ENCODE measurements at regions not wholly inside any gene's neighbourhood (a gene's known extent, or its start where the extent isn't known, plus 50 kb on each side); places are given as distances from the start of the nearest gene placed in this dataset.

DNA sequence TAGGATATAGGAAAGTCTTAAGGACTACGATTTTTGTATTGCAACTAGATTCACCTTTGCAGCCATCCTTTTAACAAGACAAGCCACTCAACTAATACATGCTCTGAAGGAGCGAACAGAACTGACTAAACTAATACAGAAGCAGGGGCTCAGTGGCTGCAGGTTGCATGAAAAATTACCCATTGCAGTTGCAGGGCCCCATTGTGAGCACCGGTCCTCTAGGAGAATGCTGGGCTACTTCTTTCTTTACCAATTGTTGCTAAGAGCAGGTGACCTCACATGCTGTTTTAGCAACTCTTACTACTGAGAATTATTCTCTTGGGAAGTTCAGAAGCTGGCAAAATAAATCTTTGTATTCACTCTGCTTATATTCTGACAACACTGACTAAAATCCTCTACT is 64.0 kb upstream of the ANKRD1 start:
- Histone ChIP-seq H3K4me3 (peak overlapping the region; percentile 20), H3K27ac (replicated peaks) (peak overlapping the region; percentile 89), H3K36me3 (no peaks in the 10 kb centered on the region), H3K4me1 (peaks cover 51% of the 10 kb centered on the region), H3K27me3 (ENCODE audit: low read depth) (no peaks in the 10 kb centered on the region), H3K9me3 (replicated peaks) (no peaks in the 10 kb centered on the region)
- intact Hi-C loops (cut with micrococcal nuclease), result no loop called here
- no peak for DNase-seq
- TF ChIP-seq, protein P1, sequence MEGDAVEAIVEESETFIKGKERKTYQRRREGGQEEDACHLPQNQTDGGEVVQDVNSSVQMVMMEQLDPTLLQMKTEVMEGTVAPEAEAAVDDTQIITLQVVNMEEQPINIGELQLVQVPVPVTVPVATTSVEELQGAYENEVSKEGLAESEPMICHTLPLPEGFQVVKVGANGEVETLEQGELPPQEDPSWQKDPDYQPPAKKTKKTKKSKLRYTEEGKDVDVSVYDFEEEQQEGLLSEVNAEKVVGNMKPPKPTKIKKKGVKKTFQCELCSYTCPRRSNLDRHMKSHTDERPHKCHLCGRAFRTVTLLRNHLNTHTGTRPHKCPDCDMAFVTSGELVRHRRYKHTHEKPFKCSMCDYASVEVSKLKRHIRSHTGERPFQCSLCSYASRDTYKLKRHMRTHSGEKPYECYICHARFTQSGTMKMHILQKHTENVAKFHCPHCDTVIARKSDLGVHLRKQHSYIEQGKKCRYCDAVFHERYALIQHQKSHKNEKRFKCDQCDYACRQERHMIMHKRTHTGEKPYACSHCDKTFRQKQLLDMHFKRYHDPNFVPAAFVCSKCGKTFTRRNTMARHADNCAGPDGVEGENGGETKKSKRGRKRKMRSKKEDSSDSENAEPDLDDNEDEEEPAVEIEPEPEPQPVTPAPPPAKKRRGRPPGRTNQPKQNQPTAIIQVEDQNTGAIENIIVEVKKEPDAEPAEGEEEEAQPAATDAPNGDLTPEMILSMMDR (IDR thresholded peaks at IDR 0.05; ENCODE audit: borderline replicate concordance), result no peak

DNA sequence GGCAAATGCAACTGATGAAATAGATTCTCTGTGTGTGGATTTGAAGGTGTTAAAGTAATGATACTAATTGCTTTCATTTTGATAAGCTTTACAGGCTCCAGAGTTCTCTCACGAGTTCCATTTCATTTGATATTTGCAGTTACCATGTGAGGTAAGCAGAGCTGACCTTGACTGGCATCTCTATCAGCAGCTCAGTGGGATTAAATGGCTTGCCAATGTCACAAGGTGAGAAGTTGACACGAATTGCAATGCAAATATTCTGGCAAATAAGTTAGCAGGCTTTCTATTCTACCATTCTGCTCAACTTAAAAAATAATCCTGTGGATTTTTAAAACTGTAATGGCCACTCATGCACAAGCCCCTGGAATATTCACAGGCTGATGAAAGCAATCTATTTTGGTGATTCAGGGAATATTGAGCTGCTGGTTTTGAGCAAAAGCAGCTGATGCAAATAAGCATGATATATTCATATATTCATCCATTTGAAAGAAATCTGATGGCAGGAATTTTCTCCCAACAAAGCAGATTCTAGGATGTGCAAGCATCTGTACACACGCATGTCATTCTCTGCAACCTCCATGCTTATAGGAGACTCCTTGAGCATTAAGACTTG is 64.5 kb upstream of the ANKRD1 start:
- Histone ChIP-seq H3K9me3 (replicated peaks) (no peaks in the 10 kb centered on the region), H3K27me3 (ENCODE audit: low read depth) (no peaks in the 10 kb centered on the region), H3K4me3 (peak overlapping the region; percentile 20), H3K36me3 (no peaks in the 10 kb centered on the region), H3K27ac (replicated peaks) (peak overlapping the region; percentile 89), H3K4me1 (peaks cover 53% of the 10 kb centered on the region)
- DNase-seq, result no peak
- intact Hi-C loops (cut with micrococcal nuclease), result no loop called here
- TF ChIP-seq, protein P1 (IDR thresholded peaks at IDR 0.05; ENCODE audit: borderline replicate concordance), result no peak

DNA sequence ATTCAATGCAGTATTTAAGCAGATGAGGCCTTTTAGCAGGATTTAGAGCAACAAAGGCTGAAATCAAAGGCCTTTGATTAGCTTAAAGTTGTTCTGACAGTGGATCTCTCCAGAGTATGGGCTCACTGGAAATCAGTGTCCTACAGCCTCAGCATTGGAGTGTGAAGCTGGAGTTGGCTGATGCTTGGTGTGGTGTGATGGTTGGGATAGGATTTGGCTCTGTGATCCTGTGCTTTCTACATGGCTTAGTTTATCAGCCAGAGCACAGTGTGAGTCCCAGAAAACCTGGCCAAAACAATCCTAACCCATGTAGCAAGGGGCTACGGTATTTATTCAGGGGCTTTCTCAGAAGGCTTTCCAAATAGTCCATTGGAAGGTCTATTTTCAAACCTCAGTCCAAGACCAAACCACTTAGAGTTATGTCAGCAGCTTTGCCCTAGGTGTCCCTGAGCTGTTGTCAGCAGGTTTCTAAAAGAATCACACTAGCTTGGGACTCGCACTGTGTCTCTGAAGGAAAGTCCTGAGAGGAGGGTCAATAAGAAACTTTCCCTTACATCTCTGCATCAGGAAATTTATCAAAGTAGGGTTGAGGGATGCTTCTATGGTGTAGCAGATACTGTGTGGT is 65.4 kb upstream of the ANKRD1 start:
- no peak for DNase-seq
- Histone ChIP-seq H3K9me3 (replicated peaks) (no peaks in the 10 kb centered on the region), H3K27me3 (ENCODE audit: low read depth) (no peaks in the 10 kb centered on the region), H3K36me3 (no peaks in the 10 kb centered on the region), H3K4me3 (no peak overlapping the region), H3K4me1 (peaks cover 53% of the 10 kb centered on the region), H3K27ac (replicated peaks) (peak overlapping the region; percentile 89)
- intact Hi-C loops (cut with micrococcal nuclease), result no loop called here
- TF ChIP-seq, protein P1 (IDR thresholded peaks at IDR 0.05; ENCODE audit: borderline replicate concordance), result no peak

DNA sequence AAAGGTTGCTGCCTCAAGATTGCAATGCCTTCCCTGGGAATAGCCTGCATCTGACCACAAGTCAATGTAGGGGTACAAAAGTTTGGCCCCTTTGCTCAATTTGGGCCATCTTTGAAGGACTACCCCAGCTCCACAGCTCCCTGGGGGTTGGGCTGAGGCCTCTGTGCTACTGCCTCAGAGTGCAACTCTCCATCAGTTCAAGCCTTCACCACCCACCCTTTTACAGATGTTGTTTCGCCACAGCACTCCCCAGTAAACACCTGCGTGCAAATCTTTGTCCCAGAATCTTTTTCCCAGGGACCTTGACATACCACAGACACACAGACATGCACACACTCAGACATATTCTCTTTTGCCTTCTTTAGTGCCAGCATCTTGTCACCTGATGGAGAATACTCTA is 66.0 kb upstream of the ANKRD1 start:
- peak overlapping the region; percentile 89 for H3K27ac ChIP-seq (replicated peaks)
- TF ChIP-seq, protein P1 (IDR thresholded peaks at IDR 0.05; ENCODE audit: borderline replicate concordance), result no peak
- DNase-seq, result no peak
- H3K4me3 ChIP-seq, result no peak overlapping the region
- no peaks in the 10 kb centered on the region for H3K9me3 ChIP-seq (replicated peaks)
- peaks cover 53% of the 10 kb centered on the region for H3K4me1 ChIP-seq
- intact Hi-C loops (cut with micrococcal nuclease), result no loop called here
- no peaks in the 10 kb centered on the region for H3K27me3 ChIP-seq (ENCODE audit: low read depth)
- H3K36me3 ChIP-seq, result no peaks in the 10 kb centered on the region

DNA sequence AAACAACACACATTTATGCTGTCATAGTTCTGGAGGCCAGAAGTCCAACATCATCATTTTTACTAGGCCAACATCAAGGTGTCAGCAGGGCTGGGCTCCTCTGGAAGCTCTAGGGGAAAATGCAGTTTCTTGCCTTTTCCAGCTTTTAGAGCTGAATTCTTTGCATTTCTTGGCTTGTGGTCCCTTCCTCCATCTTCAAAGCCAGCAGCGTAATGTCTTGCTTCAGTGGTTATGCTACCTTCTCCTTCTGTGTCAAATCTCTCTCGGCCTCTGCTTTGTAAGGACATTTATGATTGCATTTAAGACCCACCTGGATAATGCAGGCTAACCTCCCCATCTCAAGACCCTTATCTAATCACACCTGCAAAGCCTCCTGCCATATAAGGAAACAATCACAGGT is 66.5 kb upstream of the ANKRD1 start:
- no peak for DNase-seq
- no peaks in the 10 kb centered on the region for H3K36me3 ChIP-seq
- no peak overlapping the region for H3K4me3 ChIP-seq
- H3K27me3 ChIP-seq (ENCODE audit: low read depth), result no peaks in the 10 kb centered on the region
- no peaks in the 10 kb centered on the region for H3K9me3 ChIP-seq (replicated peaks)
- intact Hi-C loops (cut with micrococcal nuclease), result no loop called here
- TF ChIP-seq, protein P1 (IDR thresholded peaks at IDR 0.05; ENCODE audit: borderline replicate concordance), result no peak
- peak overlapping the region; percentile 89 for H3K27ac ChIP-seq (replicated peaks)
- H3K4me1 ChIP-seq, result peaks cover 53% of the 10 kb centered on the region
